H1 (cell line): ENCODE measurements at regions not wholly inside any gene's neighbourhood (a gene's known extent, or its start where the extent isn't known, plus 50 kb on each side); places are given as distances from the start of the nearest gene placed in this dataset.

ENCODE experiments used
- BRCA1 ChIP-seq: IDR thresholded peaks from 2 replicates; pipeline ENCODE4 v1.6.1; 2012; ENCODE audit warnings: low read depth, low read length, improper control_type of control experiment
- CHD7 ChIP-seq: fragments of 300-600 bp; sonication (generic); IDR thresholded peaks from 2 replicates; pipeline ENCODE4 v1.7.1; 2012; ENCODE audit warnings: low read length, moderate library complexity, mild to moderate bottlenecking, inconsistent platforms; ENCODE audit not compliant: insufficient replicate concordance
- E2F6 ChIP-seq: IDR thresholded peaks from 2 replicates; pipeline ENCODE4 v1.6.1; 2012; ENCODE audit warnings: inconsistent platforms
- NRF1 ChIP-seq: IDR thresholded peaks from 2 replicates; pipeline ENCODE4 v1.6.1; 2011; ENCODE audit warnings: mild to moderate bottlenecking, low read depth, low read length, improper control_type of control experiment
- SP2 ChIP-seq: IDR thresholded peaks from 2 replicates; pipeline ENCODE4 v1.6.1; 2012; ENCODE audit warnings: mild to moderate bottlenecking, low read length, inconsistent platforms

GRCh38 chr3:147049821-147050220 is 356.5 kb downstream of the ZIC4 start (continued):
- no peak for TF ChIP-seq CHD7
- no peak for TF ChIP-seq BRCA1
- no peak for TF ChIP-seq SP2
- TF ChIP-seq NRF1 = no peak
- no peak for TF ChIP-seq E2F6
